Mesendoderm (in vitro differentiated cells): ENCODE measurements at regions not wholly inside any gene's neighbourhood (a gene's known extent, or its start where the extent isn't known, plus 50 kb on each side); places are given as distances from the start of the nearest gene placed in this dataset.

ENCODE experiments used
- DNase-seq: peaks from one replicate; pipeline ENCODE4 v3.0.0; 2013
- H2AK5ac ChIP-seq: 2 replicates; pipeline ENCODE4 v1.6.1; 2013; ENCODE audit warnings: low read length, inconsistent platforms
- H2BK120ac ChIP-seq: 2 replicates; pipeline ENCODE4 v1.6.1; 2013; ENCODE audit warnings: low read depth, mild to moderate bottlenecking, low read length, moderate library complexity, mixed read lengths
- H2BK15ac ChIP-seq: replicated peaks from 2 replicates; pipeline ENCODE4 v1.6.1; 2013; ENCODE audit warnings: low read depth, mild to moderate bottlenecking, moderate library complexity
- H2BK5ac ChIP-seq: 2 replicates; pipeline ENCODE4 v1.6.1; 2013; ENCODE audit warnings: low read length, inconsistent platforms
- H3K18ac ChIP-seq: 2 replicates; pipeline ENCODE4 v1.6.1; 2013; ENCODE audit warnings: mild to moderate bottlenecking, low read length, mixed read lengths
- H3K23ac ChIP-seq: one replicate; pipeline ENCODE4 v1.6.1; 2013; ENCODE audit warnings: low read length
- H3K27ac ChIP-seq: 2 replicates; pipeline ENCODE4 v1.5.1; 2013; ENCODE audit warnings: low read depth, mild to moderate bottlenecking, inconsistent platforms, low read length, moderate library complexity
- H3K27me3 ChIP-seq: 2 replicates; pipeline ENCODE4 v1.6.1; 2013; ENCODE audit warnings: low read length, control low read depth, mild to moderate bottlenecking, inconsistent platforms; ENCODE audit not compliant: insufficient read depth, poor library complexity
- H3K36me3 ChIP-seq: 2 replicates; pipeline ENCODE4 v1.6.1; 2013; ENCODE audit warnings: low read length, inconsistent platforms; ENCODE audit not compliant: control insufficient read depth, insufficient read depth
- H3K4ac ChIP-seq: one replicate; pipeline ENCODE4 v1.6.1; 2013; ENCODE audit warnings: low read depth, mild to moderate bottlenecking, low read length, moderate library complexity
- H3K4me1 ChIP-seq: 2 replicates; pipeline ENCODE4 v1.6.1; 2013; ENCODE audit warnings: low read depth, low read length, inconsistent platforms; ENCODE audit not compliant: control insufficient read depth
- H3K4me2 ChIP-seq: 2 replicates; pipeline ENCODE4 v1.6.1; 2013; ENCODE audit warnings: low read length
- H3K4me3 ChIP-seq: 2 replicates; pipeline ENCODE4 v1.5.1; 2013; ENCODE audit warnings: mild to moderate bottlenecking, low read length
- H3K56ac ChIP-seq: one replicate; pipeline ENCODE4 v1.6.1; 2013; ENCODE audit warnings: low read length
- H3K79me1 ChIP-seq: 2 replicates; pipeline ENCODE4 v1.6.1; 2013; ENCODE audit warnings: low read length, inconsistent platforms
- H3K79me2 ChIP-seq: 2 replicates; pipeline ENCODE4 v1.6.1; 2013; ENCODE audit warnings: mild to moderate bottlenecking, low read length; ENCODE audit not compliant: control insufficient read depth, insufficient read depth
- H3K9ac ChIP-seq: 2 replicates; pipeline ENCODE4 v1.6.1; 2013; ENCODE audit warnings: low read length, inconsistent platforms
- H4K5ac ChIP-seq: one replicate; pipeline ENCODE4 v1.6.1; 2013; ENCODE audit warnings: low read length
- H4K8ac ChIP-seq: one replicate; pipeline ENCODE4 v1.6.1; 2013; ENCODE audit warnings: low read depth, mild to moderate bottlenecking, control low read depth, low read length, moderate library complexity
- WGBS: extraction: QIAGEN DNeasy Blood & Tissue Kit; methylation state at CpG from one replicate; pipeline ENCODE4 v1.1.7; 2013; ENCODE audit warnings: low lambda C conversion rate, missing lambda C conversion rate; ENCODE audit not compliant: insufficient coverage; ENCODE audit errors: extremely low coverage; 5-methylcytosine and 5-hydroxymethylcytosine counted together

DNA sequence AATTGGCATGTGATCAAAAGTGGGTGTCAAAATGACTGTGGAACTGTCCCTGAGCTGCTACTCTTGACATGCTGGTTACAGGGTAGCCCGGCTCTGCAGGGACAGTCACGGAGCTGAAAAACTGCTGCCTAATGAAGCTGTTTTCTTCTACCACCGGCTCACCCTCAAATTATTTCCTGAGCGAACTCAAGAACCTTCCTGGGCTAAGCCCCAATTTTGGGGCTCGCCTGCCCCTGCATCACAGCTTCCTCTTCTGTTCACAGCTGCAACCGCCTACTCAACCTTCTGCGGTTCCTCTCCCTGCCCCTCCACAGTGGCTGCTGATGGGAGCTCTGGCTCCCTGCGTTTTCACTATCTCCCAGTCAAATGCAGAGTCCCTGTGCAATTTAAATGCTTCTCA lies 110.8 kb upstream of the MLN start:
- peaks cover 2% of the 10 kb centered on the region for H3K4me1 ChIP-seq
- no peak overlapping the region for H2AK5ac ChIP-seq
- WGBS, result no CpG with 5 or more reads among the region's 8 CpGs
- H3K79me2 ChIP-seq, result no peaks in the 10 kb centered on the region
- no peak overlapping the region for H3K18ac ChIP-seq
- no peak overlapping the region for H2BK15ac ChIP-seq
- H3K4me3 ChIP-seq, result no peak overlapping the region
- no peak overlapping the region for H2BK5ac ChIP-seq
- no peak overlapping the region for H3K23ac ChIP-seq
- H3K27ac ChIP-seq, result no peak overlapping the region
- no peak overlapping the region for H3K4me2 ChIP-seq
- H3K27me3 ChIP-seq, result no peaks in the 10 kb centered on the region
- no peak overlapping the region for H3K56ac ChIP-seq
- H3K36me3 ChIP-seq, result no peaks in the 10 kb centered on the region
- DNase-seq, result no peak
- H3K79me1 ChIP-seq, result no peaks in the 10 kb centered on the region
- H3K4ac ChIP-seq, result no peak overlapping the region
- H4K5ac ChIP-seq, result no peak overlapping the region
- H2BK120ac ChIP-seq, result no peak overlapping the region
- no peak overlapping the region for H3K9ac ChIP-seq
- no peak overlapping the region for H4K8ac ChIP-seq

DNA sequence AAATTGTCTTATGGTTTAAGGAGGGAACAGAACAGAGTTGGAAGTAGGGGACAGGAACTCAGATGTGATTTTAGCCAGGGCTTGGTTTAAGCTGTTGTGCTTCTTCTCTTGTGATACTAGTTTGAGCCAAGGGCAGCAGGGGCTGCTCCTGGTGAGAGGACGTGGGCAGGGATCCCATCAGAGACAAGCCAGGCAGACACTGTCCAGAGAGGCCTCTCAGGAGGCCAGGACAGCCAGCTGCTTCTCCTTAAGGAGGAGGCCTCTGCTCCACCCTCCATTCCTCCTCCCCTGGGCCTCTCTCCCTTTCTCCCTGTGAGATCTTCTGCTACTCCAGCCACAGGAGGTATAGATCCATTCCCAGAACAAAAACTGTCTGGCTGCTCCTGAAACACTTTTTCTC lies 108.4 kb upstream of the MLN start:
- no peak for DNase-seq
- H3K4me2 ChIP-seq, result no peak overlapping the region
- H3K23ac ChIP-seq, result no peak overlapping the region
- H4K8ac ChIP-seq, result no peak overlapping the region
- H3K79me1 ChIP-seq, result no peaks in the 10 kb centered on the region
- no peak overlapping the region for H3K56ac ChIP-seq
- no peak overlapping the region for H3K18ac ChIP-seq
- H3K9ac ChIP-seq, result no peak overlapping the region
- no peak overlapping the region for H4K5ac ChIP-seq
- no peaks in the 10 kb centered on the region for H3K27me3 ChIP-seq
- H3K4me3 ChIP-seq, result no peak overlapping the region
- H2BK15ac ChIP-seq, result no peak overlapping the region
- H2AK5ac ChIP-seq, result no peak overlapping the region
- H3K36me3 ChIP-seq, result no peaks in the 10 kb centered on the region
- H3K4me1 ChIP-seq, result peaks cover 2% of the 10 kb centered on the region
- H3K4ac ChIP-seq, result no peak overlapping the region
- WGBS, result no CpG with 5 or more reads among the region's 1 CpG
- H3K79me2 ChIP-seq, result no peaks in the 10 kb centered on the region
- no peak overlapping the region for H2BK5ac ChIP-seq
- H3K27ac ChIP-seq, result no peak overlapping the region
- H2BK120ac ChIP-seq, result no peak overlapping the region

DNA sequence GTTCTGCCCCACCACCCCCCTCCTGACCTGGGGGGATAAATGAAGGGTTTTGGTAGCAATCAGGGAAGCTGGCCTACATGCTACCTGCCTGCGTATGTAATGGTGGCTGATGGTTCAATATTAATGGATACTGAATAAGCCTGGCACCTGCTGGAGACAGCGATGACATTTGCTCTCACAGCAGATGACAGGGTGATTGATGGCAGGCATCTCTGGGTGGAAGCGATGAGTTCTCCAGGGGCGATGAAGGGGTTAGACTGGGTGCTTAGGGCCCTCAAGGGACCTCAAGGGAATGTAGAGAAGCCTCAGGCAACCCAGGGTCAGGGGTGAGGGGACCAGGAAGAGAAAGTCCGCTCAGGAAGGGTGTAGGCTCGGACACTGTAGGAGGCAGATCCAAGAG lies 107.7 kb upstream of the MLN start:
- no peak for DNase-seq
- no peak overlapping the region for H3K23ac ChIP-seq

GRCh38 chr6:33910594-33910993 lies 106.8 kb upstream of the MLN start:
- no peak overlapping the region for H3K56ac ChIP-seq
- H4K5ac ChIP-seq, result no peak overlapping the region
- no peak overlapping the region for H3K4ac ChIP-seq
- no peak overlapping the region for H2BK15ac ChIP-seq
- no peaks in the 10 kb centered on the region for H3K79me2 ChIP-seq
- no peaks in the 10 kb centered on the region for H3K36me3 ChIP-seq
- no peak overlapping the region for H4K8ac ChIP-seq
- H3K79me1 ChIP-seq, result no peaks in the 10 kb centered on the region
- no peak overlapping the region for H3K9ac ChIP-seq
- H2BK5ac ChIP-seq, result no peak overlapping the region
- no peak for DNase-seq
- no peak overlapping the region for H3K18ac ChIP-seq
- H3K23ac ChIP-seq, result no peak overlapping the region
- WGBS, result no CpG with 5 or more reads among the region's 5 CpGs
- H3K27me3 ChIP-seq, result no peaks in the 10 kb centered on the region
- H3K4me3 ChIP-seq, result no peak overlapping the region
- H2BK120ac ChIP-seq, result no peak overlapping the region
- peaks cover under 1% of the 10 kb centered on the region for H3K4me1 ChIP-seq
- H3K4me2 ChIP-seq, result no peak overlapping the region
- H2AK5ac ChIP-seq, result no peak overlapping the region
- no peak overlapping the region for H3K27ac ChIP-seq

More for the DNA sequence above, 107.7 kb upstream of the MLN start:
- H3K79me1 ChIP-seq, result no peaks in the 10 kb centered on the region
- H3K4me1 ChIP-seq, result peaks cover 2% of the 10 kb centered on the region
- H2BK15ac ChIP-seq, result no peak overlapping the region
- no peaks in the 10 kb centered on the region for H3K79me2 ChIP-seq
- H3K9ac ChIP-seq, result no peak overlapping the region
- H4K8ac ChIP-seq, result no peak overlapping the region
- no peaks in the 10 kb centered on the region for H3K36me3 ChIP-seq
- no peak overlapping the region for H3K56ac ChIP-seq
- H3K4me3 ChIP-seq, result no peak overlapping the region
- no peak overlapping the region for H2AK5ac ChIP-seq
- no peak overlapping the region for H2BK120ac ChIP-seq
- H3K27me3 ChIP-seq, result no peaks in the 10 kb centered on the region
- no peak overlapping the region for H2BK5ac ChIP-seq
- no peak overlapping the region for H3K4me2 ChIP-seq
- H4K5ac ChIP-seq, result no peak overlapping the region
- H3K27ac ChIP-seq, result no peak overlapping the region
- no peak overlapping the region for H3K18ac ChIP-seq
- no peak overlapping the region for H3K4ac ChIP-seq
- WGBS, result no CpG with 5 or more reads among the region's 6 CpGs

- Histone ChIP-seq H3K27me3 (no peaks in the 10 kb centered on the region), H3K79me1 (no peaks in the 10 kb centered on the region), H3K79me2 (no peaks in the 10 kb centered on the region), H3K4me1 (no peaks in the 10 kb centered on the region), H3K4me3 (no peak overlapping the region), H3K56ac (no peak overlapping the region), H3K36me3 (no peaks in the 10 kb centered on the region), H3K4ac (no peak overlapping the region), H4K5ac (no peak overlapping the region), H3K4me2 (no peak overlapping the region), H2BK15ac (no peak overlapping the region), H2BK5ac (no peak overlapping the region), H4K8ac (no peak overlapping the region), H3K9ac (no peak overlapping the region), H2AK5ac (no peak overlapping the region), H3K18ac (no peak overlapping the region), H2BK120ac (no peak overlapping the region), H3K27ac (no peak overlapping the region), H3K23ac (no peak overlapping the region)
- DNase-seq, result no peak
- WGBS, result no CpG with 5 or more reads among the region's 11 CpGs
Measured at GRCh38 chr6:33909737-33910136, 105.9 kb upstream of the MLN start.

DNA sequence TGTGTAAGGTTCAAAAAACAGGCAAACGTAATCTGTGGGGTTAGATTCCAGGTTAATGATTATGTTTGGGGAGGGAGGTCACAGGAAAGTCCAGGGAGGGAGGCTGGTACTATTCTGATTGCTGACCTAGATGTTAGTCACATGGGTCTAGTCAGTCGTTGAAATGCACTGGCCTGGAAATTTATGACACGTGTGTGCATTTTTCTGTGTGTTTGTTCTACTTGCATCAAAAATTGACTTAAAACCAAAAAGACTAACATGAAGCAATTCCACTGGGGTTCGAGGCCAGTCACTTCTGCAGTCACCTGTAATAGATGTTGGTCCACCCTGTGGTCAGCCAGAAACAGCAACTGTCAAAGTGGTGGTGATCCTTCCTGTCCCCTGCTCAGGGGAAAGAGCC lies 104.2 kb upstream of the MLN start:
- WGBS, result no CpG with 5 or more reads among the region's 4 CpGs
- Histone ChIP-seq H3K9ac (no peak overlapping the region), H3K36me3 (no peaks in the 10 kb centered on the region), H2BK15ac (no peak overlapping the region), H3K27ac (no peak overlapping the region), H3K23ac (no peak overlapping the region), H4K8ac (no peak overlapping the region), H3K4me1 (no peaks in the 10 kb centered on the region), H3K27me3 (no peaks in the 10 kb centered on the region), H4K5ac (no peak overlapping the region), H3K56ac (no peak overlapping the region), H3K4me3 (no peak overlapping the region), H2BK5ac (no peak overlapping the region), H3K18ac (no peak overlapping the region), H3K79me1 (no peaks in the 10 kb centered on the region), H3K79me2 (no peaks in the 10 kb centered on the region), H3K4me2 (no peak overlapping the region), H3K4ac (no peak overlapping the region), H2AK5ac (no peak overlapping the region), H2BK120ac (no peak overlapping the region)
- DNase-seq, result no peak
